ENCODE measurements at regions not wholly inside any gene's neighbourhood (a gene's known extent, or its start where the extent isn't known, plus 50 kb on each side); places are given as distances from the start of the nearest gene placed in this dataset.

GRCh38 chr4:179855469-179855868 is 2387.7 kb upstream of the TENM3 start:
- no peak for DNase-seq (ENCODE audit: low spot score)
- intact Hi-C loops (cut with DNase I): no loop called here

GRCh38 chr4:179858221-179858620 is 2385.0 kb upstream of the TENM3 start:
- intact Hi-C loops (cut with DNase I): no loop called here
- no peak for DNase-seq (ENCODE audit: low spot score)

- no peak for DNase-seq (ENCODE audit: low spot score)
- intact Hi-C loops (cut with DNase I): no loop called here
These were observed 2375.8 kb upstream of the TENM3 start for GRCh38 chr4:179867300-179867878.

- intact Hi-C loops (cut with DNase I): no loop called here
- no peak for DNase-seq (ENCODE audit: low spot score)
These were observed 2371.5 kb upstream of the TENM3 start for GRCh38 chr4:179871726-179872125.

GRCh38 chr4:179872755-179873154 is 2370.4 kb upstream of the TENM3 start:
- no peak for DNase-seq (ENCODE audit: low spot score)
- intact Hi-C loops (cut with DNase I): no loop called here

- intact Hi-C loops (cut with DNase I): no loop called here
- no peak for DNase-seq (ENCODE audit: low spot score)
These were observed 2362.4 kb upstream of the TENM3 start for GRCh38 chr4:179880756-179881155.

GRCh38 chr4:179894066-179894778 is 2349.0 kb upstream of the TENM3 start:
- intact Hi-C loops (cut with DNase I): no loop called here
- DNase-seq (ENCODE audit: low spot score): no peak

GRCh38 chr4:179919587-179919986 is 2323.6 kb upstream of the TENM3 start:
- intact Hi-C loops (cut with DNase I): no loop called here
- DNase-seq (ENCODE audit: low spot score): no peak

- intact Hi-C loops (cut with DNase I): no loop called here
- DNase-seq (ENCODE audit: low spot score): no peak
These were observed 2315.7 kb upstream of the TENM3 start for GRCh38 chr4:179927473-179927872.

GRCh38 chr4:179941911-179942310 is 2301.3 kb upstream of the TENM3 start:
- DNase-seq (ENCODE audit: low spot score): no peak
- intact Hi-C loops (cut with DNase I): no loop called here

- intact Hi-C loops (cut with DNase I): no loop called here
- DNase-seq (ENCODE audit: low spot score): no peak
These were observed 2266.4 kb upstream of the TENM3 start for GRCh38 chr4:179976777-179977176.

GRCh38 chr4:179977378-179977777 is 2265.8 kb upstream of the TENM3 start:
- intact Hi-C loops (cut with DNase I): no loop called here
- no peak for DNase-seq (ENCODE audit: low spot score)

GRCh38 chr4:179981161-179981560 is 2262.0 kb upstream of the TENM3 start:
- intact Hi-C loops (cut with DNase I): no loop called here
- DNase-seq (ENCODE audit: low spot score): no peak

GRCh38 chr4:179989975-179990374 is 2253.2 kb upstream of the TENM3 start:
- DNase-seq (ENCODE audit: low spot score): no peak
- intact Hi-C loops (cut with DNase I): no loop called here

- no peak for DNase-seq (ENCODE audit: low spot score)
- intact Hi-C loops (cut with DNase I): no loop called here
These were observed 2233.9 kb upstream of the TENM3 start for GRCh38 chr4:180009316-180009715.

GRCh38 chr4:180028682-180029081 is 2214.5 kb upstream of the TENM3 start:
- intact Hi-C loops (cut with DNase I): no loop called here

GRCh38 chr4:180031330-180031729 is 2211.9 kb upstream of the TENM3 start:
- DNase-seq (ENCODE audit: low spot score): no peak
- intact Hi-C loops (cut with DNase I): no loop called here

More at GRCh38 chr4:180028682-180029081, 2214.5 kb upstream of the TENM3 start:
- no peak for DNase-seq (ENCODE audit: low spot score)

GRCh38 chr4:180041576-180041975 is 2201.6 kb upstream of the TENM3 start:
- DNase-seq (ENCODE audit: low spot score): no peak
- intact Hi-C loops (cut with DNase I): no loop called here

GRCh38 chr4:180052629-180053028 is 2190.6 kb upstream of the TENM3 start:
- intact Hi-C loops (cut with DNase I): no loop called here
- no peak for DNase-seq (ENCODE audit: low spot score)

GRCh38 chr4:180054291-180054690 is 2188.9 kb upstream of the TENM3 start:
- no peak for DNase-seq (ENCODE audit: low spot score)
- intact Hi-C loops (cut with DNase I): no loop called here

- no peak for DNase-seq (ENCODE audit: low spot score)
- intact Hi-C loops (cut with DNase I): no loop called here
These were observed 2185.9 kb upstream of the TENM3 start for GRCh38 chr4:180057299-180057721.
